GM19328 (cell line): ENCODE measurements at regions not wholly inside any gene's neighbourhood (a gene's known extent, or its start where the extent isn't known, plus 50 kb on each side); places are given as distances from the start of the nearest gene placed in this dataset.

Experiments
- ATAC-seq: cut with Tn5 transposase; IDR thresholded peaks from one replicate; pipeline ENCODE4 v1.9.1; 2021; ENCODE audit warnings: mild to moderate bottlenecking, moderate library complexity; ENCODE audit not compliant: unreplicated experiment

GRCh38 chr14:65346895-65347294, 65.6 kb upstream of the FUT8 start:
- ATAC-seq, result no peak

- no peak for ATAC-seq
Measured at GRCh38 chr14:65348137-65348536, 64.4 kb upstream of the FUT8 start.

- no peak for ATAC-seq
Measured at GRCh38 chr14:65349100-65349499, 63.4 kb upstream of the FUT8 start.

- peak; percentile 54 for ATAC-seq
Measured at GRCh38 chr14:65351493-65352194, 60.9 kb upstream of the FUT8 start.

- no peak for ATAC-seq
Measured at GRCh38 chr14:65352964-65353530, 59.5 kb upstream of the FUT8 start.

GRCh38 chr14:65354131-65354530, 58.4 kb upstream of the FUT8 start:
- ATAC-seq, result no peak

GRCh38 chr14:65354715-65355114, 57.8 kb upstream of the FUT8 start:
- ATAC-seq, result no peak

GRCh38 chr14:65356327-65356836, 56.1 kb upstream of the FUT8 start:
- no peak for ATAC-seq

GRCh38 chr14:65357113-65357512, 55.4 kb upstream of the FUT8 start:
- ATAC-seq, result no peak

GRCh38 chr14:65357689-65358088, 54.8 kb upstream of the FUT8 start:
- ATAC-seq, result no peak

- no peak for ATAC-seq
Measured at GRCh38 chr14:65359503-65359902, 53.0 kb upstream of the FUT8 start.

- no peak for ATAC-seq
Measured at GRCh38 chr14:65360144-65360784, 52.3 kb upstream of the FUT8 start.

GRCh38 chr14:65361920-65362319, 50.6 kb upstream of the FUT8 start:
- ATAC-seq, result no peak
